ENCODE measurements at regions not wholly inside any gene's neighbourhood (a gene's known extent, or its start where the extent isn't known, plus 50 kb on each side); places are given as distances from the start of the nearest gene placed in this dataset.
"Not testable (repeated sequence)": the region's sequence is repeated elsewhere in the genome, so short reads cannot be mapped to it uniquely, and the experiment has no call there.

DNA sequence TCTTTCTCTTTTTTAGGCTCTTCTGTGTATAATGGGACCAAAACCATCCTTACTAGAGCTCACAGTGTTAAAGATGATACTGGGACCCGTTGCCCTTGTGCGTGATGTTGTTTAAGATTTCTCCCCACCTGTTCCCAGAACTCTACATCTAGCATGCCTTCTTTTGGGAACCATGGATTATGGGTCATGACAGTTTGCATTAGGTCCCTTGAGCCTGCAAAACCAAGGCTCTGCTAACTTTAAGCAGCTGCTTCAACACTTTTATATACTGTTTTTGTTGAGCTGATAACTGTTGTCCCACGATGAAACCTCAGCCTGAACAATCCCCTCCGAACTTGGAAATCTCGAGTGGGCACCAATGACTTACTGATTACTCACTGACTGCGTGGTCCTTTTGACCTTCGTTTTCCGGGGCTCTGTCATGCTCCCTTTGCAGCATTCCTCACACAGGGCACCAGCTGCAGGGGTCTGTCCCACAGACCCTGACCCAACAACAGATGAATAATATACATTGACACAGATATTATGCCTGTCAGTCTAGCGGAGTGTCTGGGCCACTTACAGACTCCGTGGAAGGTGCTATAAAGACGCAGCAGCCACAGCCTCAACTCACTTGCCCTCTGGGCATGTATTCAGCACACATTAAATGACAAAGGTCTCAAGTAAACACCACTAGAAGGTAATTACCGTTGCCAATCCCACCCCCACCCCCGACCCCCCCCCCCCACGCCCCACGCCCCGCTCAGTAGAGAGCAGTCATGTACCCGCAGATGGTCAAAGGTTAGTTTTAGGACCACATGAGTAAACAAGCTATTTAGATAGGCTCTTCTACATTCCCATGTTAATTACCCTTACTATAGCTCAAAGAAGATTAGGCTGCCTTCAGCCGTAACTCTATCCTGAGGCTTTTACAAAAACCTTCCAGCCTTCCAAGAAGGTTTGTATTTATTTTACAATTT is 162.0 kb upstream of the WDFY3 start:
- Histone ChIP-seq H3K4me3 (ENCODE audit: extremely low read depth, insufficient read depth, low read length, poor library complexity, severe bottlenecking) (no peak overlapping the region), H3K36me3 (ENCODE audit: control insufficient read depth, insufficient read depth, low read length) (no peaks in the 10 kb centered on the region), H3K9me3 (ENCODE audit: control insufficient read depth, low read length) (no peaks in the 10 kb centered on the region), H3K27ac (ENCODE audit: low read depth, low read length, severe bottlenecking) (no peak overlapping the region), H3K4me1 (ENCODE audit: control insufficient read depth, insufficient read depth, low read length, poor library complexity, severe bottlenecking) (no peaks in the 10 kb centered on the region)
- WGBS, 2 experiments (ENCODE audit: insufficient coverage in 2 of 2): 68 to 69% methylated on average over 10 of the region's 18 CpGs

DNA sequence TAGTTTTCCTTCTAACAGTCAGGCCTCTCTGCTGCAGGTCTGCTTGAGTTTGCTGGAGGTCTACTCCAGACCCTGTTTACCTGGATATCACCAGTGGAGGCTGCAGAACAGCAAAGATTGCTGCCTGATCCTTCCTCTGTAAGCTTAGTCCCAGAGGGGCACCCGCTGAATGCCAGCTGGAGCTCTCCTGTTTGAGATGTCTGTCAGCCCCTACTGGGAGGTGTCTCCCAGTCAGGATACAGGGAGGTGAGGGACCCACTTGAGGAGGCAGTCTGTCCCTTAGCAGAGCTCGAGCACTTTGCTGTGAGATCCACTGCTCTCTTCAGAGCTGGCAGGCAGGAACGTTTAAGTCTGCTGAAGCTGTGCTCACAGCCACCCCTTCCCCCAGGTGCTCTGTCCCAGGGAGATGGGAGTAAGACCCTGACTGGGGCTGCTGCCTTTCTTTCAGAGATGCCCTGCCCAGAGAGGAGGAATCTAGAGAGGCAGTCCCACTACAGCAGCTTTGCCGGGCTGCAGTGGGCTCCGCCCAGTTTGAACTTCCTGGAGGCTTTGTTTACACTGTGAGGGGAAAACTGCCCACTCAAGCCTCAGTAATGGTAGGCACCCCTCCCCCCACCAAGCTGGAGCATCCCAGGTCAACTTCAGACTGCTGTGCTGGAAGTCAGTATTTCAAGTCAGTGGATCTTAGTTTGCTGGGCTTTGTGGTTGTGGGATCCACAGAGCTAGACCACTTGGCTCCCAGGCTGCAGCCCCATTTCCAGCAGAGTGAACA is 163.1 kb upstream of the WDFY3 start:
- not testable (repeated sequence) for H3K36me3 ChIP-seq (ENCODE audit: control insufficient read depth, insufficient read depth, low read length); H3K27ac ChIP-seq (ENCODE audit: low read depth, low read length, severe bottlenecking); H3K4me1 ChIP-seq (ENCODE audit: control insufficient read depth, insufficient read depth, low read length, poor library complexity, severe bottlenecking); H3K9me3 ChIP-seq (ENCODE audit: control insufficient read depth, low read length); H3K4me3 ChIP-seq (ENCODE audit: extremely low read depth, insufficient read depth, low read length, poor library complexity, severe bottlenecking)
- WGBS, 2 experiments (ENCODE audit: insufficient coverage in 2 of 2): 43 to 50% methylated on average over 3 to 4 of the region's 5 CpGs

DNA sequence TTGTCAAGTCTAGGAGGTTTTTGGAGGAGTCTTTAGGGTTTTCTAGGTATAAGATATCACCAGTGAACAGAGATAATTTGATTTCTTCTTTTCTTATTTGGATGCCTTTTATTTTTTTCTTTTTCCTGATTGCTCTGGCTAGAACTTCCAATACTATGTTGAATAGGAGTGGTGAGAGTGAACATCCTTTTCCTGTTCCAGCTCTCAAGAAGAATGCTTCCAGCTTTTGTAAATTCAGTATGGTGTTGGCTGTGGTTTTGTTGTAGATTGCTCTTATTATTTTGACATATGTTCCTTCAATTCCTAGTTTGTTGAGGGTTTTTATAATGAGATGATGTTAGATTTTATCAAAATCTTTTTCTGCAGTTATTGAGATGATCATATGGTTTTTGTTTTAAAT is 165.6 kb upstream of the WDFY3 start:
- no peaks in the 10 kb centered on the region for H3K36me3 ChIP-seq (ENCODE audit: control insufficient read depth, insufficient read depth, low read length)
- no peak overlapping the region for H3K27ac ChIP-seq (ENCODE audit: low read depth, low read length, severe bottlenecking)

DNA sequence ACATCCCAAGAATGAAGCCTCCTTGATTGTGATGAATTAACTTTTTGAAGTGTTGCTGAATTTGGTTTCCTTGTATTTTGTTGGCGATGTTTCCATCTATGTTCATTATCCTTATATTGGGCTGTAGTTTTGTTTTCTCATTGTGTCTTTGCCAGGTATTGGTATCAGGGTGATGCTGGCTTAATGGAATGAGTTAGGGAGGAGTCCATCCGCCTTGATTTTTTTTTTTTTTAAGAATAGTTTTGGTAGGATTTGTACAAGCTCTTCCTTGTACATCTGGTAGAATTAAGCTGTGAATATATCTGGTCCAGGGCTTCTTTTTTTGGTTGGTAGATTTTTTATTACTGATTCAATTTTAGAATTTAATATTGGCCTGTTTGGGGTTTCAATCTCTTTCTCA is 166.1 kb upstream of the WDFY3 start:
- 50% methylated on average over 1 of the region's 2 CpGs; no CpG with 5 or more reads in 1 of the 2 experiments for WGBS, 2 experiments (ENCODE audit: insufficient coverage in 2 of 2)
- Histone ChIP-seq H3K36me3 (ENCODE audit: control insufficient read depth, insufficient read depth, low read length) (no peaks in the 10 kb centered on the region), H3K4me1 (ENCODE audit: control insufficient read depth, insufficient read depth, low read length, poor library complexity, severe bottlenecking) (no peaks in the 10 kb centered on the region), H3K4me3 (ENCODE audit: extremely low read depth, insufficient read depth, low read length, poor library complexity, severe bottlenecking) (no peak overlapping the region), H3K9me3 (ENCODE audit: control insufficient read depth, low read length) (no peaks in the 10 kb centered on the region), H3K27ac (ENCODE audit: low read depth, low read length, severe bottlenecking) (no peak overlapping the region)

More for the DNA sequence above, 165.6 kb upstream of the WDFY3 start:
- Histone ChIP-seq H3K9me3 (ENCODE audit: control insufficient read depth, low read length) (no peaks in the 10 kb centered on the region), H3K4me1 (ENCODE audit: control insufficient read depth, insufficient read depth, low read length, poor library complexity, severe bottlenecking) (no peaks in the 10 kb centered on the region), H3K4me3 (ENCODE audit: extremely low read depth, insufficient read depth, low read length, poor library complexity, severe bottlenecking) (no peak overlapping the region)

DNA sequence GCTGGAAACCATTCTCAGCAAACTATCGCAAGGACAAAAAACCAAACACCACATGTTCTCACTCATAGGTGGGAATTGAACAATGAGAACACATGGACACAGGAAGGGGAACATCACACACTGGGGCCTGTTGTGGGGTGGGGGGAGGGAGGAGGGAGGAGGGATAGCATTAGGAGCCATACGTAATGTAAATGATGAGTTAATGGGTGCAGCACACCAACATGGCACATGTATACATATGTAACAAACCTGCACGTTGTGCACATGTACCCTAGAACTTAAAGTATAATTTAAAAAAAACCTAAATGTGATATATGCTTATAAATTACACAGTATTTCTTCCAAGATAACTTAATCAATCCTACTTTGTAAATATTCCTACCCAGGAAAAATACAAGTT is 173.3 kb upstream of the WDFY3 start:
- not testable (repeated sequence) for H3K4me3 ChIP-seq (ENCODE audit: extremely low read depth, insufficient read depth, low read length, poor library complexity, severe bottlenecking); H3K27ac ChIP-seq (ENCODE audit: low read depth, low read length, severe bottlenecking); H3K9me3 ChIP-seq (ENCODE audit: control insufficient read depth, low read length); H3K36me3 ChIP-seq (ENCODE audit: control insufficient read depth, insufficient read depth, low read length); H3K4me1 ChIP-seq (ENCODE audit: control insufficient read depth, insufficient read depth, low read length, poor library complexity, severe bottlenecking)
- WGBS, 2 experiments (ENCODE audit: insufficient coverage in 2 of 2): no CpG with 5 or more reads among the region's 3 CpGs

DNA sequence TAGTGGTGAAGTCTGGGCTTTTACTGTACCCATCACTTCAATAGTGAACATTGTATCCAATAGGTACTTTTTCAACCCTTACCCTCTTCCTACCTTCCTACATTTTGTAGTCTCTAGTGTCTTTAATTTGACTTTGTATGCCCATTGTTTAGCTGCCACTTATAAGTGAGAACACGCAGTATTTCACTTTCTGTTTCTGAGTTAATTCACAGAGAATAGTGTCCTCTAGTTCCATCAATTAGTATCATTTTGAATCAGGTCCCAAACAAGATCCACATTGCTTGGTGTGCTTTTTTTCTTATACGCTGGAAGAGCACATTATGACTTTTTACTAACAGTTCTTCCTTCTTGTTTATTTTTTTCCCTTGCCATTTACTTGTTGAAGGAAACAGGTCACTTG is 176.0 kb upstream of the WDFY3 start:
- H3K27ac ChIP-seq (ENCODE audit: low read depth, low read length, severe bottlenecking): no peak overlapping the region
- H3K36me3 ChIP-seq (ENCODE audit: control insufficient read depth, insufficient read depth, low read length): no peaks in the 10 kb centered on the region
- H3K4me1 ChIP-seq (ENCODE audit: control insufficient read depth, insufficient read depth, low read length, poor library complexity, severe bottlenecking): no peaks in the 10 kb centered on the region
- WGBS, 2 experiments (ENCODE audit: insufficient coverage in 2 of 2): 60 to 86% methylated on average over 1 to 2 of the region's 2 CpGs
- H3K4me3 ChIP-seq (ENCODE audit: extremely low read depth, insufficient read depth, low read length, poor library complexity, severe bottlenecking): no peak overlapping the region
- no peaks in the 10 kb centered on the region for H3K9me3 ChIP-seq (ENCODE audit: control insufficient read depth, low read length)

DNA sequence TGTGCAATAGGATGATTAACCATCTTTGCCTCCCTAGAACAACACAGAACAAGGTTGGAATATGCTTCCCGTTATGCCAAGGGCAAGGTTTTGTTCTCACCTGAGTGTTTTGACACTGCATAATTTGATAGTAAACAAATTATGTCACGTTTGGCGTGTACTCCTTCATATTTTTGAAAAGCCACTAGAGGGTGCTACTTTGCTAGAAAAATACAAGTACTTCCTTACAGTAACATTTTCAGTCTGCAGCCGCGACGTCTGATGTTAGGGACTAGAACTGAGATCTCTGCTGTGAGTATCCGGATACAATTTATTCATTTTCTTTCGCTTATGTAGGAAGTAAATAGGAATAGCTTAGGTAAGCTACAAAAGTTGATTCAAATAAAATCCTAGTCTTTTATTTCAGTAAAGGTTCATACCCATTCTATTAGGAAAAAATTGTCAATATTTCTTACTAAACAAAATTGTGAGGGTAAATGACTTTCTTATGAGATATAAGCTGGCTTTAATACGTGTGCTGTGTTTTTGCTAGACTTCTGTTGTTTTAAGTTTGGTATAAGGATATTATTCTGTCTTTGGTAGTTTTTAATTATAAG is 181.1 kb upstream of the WDFY3 start:
- 23 to 67% methylated on average over 1 to 3 of the region's 9 CpGs for WGBS, 2 experiments (ENCODE audit: insufficient coverage in 2 of 2)
- no peaks in the 10 kb centered on the region for H3K36me3 ChIP-seq (ENCODE audit: control insufficient read depth, insufficient read depth, low read length)
- no peaks in the 10 kb centered on the region for H3K9me3 ChIP-seq (ENCODE audit: control insufficient read depth, low read length)
- no peak overlapping the region for H3K4me3 ChIP-seq (ENCODE audit: extremely low read depth, insufficient read depth, low read length, poor library complexity, severe bottlenecking)
- no peak overlapping the region for H3K27ac ChIP-seq (ENCODE audit: low read depth, low read length, severe bottlenecking)
- no peaks in the 10 kb centered on the region for H3K4me1 ChIP-seq (ENCODE audit: control insufficient read depth, insufficient read depth, low read length, poor library complexity, severe bottlenecking)

DNA sequence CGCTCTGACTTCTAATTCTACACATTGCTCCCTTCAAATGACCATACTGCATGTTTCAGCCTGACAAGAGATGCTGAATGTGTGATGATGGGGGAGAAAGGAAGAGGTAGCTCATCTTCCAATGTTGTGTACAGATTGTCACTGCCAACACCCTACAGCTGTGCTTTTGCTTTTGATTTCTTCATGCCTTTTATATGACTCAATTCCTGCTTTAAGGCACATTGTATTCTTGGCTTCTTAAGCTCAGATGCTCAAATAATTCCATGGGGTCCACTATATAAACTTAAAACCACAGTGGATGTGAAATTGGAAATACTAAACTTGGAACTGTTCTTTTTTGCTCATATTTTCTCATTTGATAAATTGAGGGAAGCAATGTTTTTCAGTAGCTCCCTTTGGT is 183.2 kb upstream of the WDFY3 start:
- WGBS, 2 experiments (ENCODE audit: insufficient coverage in 2 of 2): no CpG with 5 or more reads among the region's 1 CpG
- Histone ChIP-seq H3K9me3 (ENCODE audit: control insufficient read depth, low read length) (no peaks in the 10 kb centered on the region), H3K27ac (ENCODE audit: low read depth, low read length, severe bottlenecking) (no peak overlapping the region)

DNA sequence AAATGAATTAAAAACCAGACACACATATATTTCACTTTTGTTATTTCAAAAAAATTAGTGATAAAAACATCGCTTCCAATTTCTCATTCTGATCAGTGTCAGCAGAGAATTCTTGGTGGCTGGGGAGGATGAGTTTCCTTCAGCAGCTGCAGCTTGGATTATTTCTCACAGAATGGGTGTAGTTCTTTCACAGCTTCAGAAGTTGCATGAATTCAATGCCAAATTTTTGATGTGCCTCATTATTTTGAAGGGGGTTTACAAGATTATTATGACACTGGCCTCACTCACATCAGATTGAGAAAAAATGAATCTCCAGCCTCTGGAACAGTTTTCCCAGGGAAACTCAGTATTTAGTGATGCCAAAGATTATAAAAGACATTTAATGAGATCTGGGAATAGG is 184.9 kb upstream of the WDFY3 start:
- no peaks in the 10 kb centered on the region for H3K9me3 ChIP-seq (ENCODE audit: control insufficient read depth, low read length)
- no CpG with 5 or more reads among the region's 1 CpG for WGBS, 2 experiments (ENCODE audit: insufficient coverage in 2 of 2)
- no peak overlapping the region for H3K4me3 ChIP-seq (ENCODE audit: extremely low read depth, insufficient read depth, low read length, poor library complexity, severe bottlenecking)
- H3K4me1 ChIP-seq (ENCODE audit: control insufficient read depth, insufficient read depth, low read length, poor library complexity, severe bottlenecking): no peaks in the 10 kb centered on the region
- no peak overlapping the region for H3K27ac ChIP-seq (ENCODE audit: low read depth, low read length, severe bottlenecking)
- no peaks in the 10 kb centered on the region for H3K36me3 ChIP-seq (ENCODE audit: control insufficient read depth, insufficient read depth, low read length)

More for the DNA sequence above, 183.2 kb upstream of the WDFY3 start:
- Histone ChIP-seq H3K4me1 (ENCODE audit: control insufficient read depth, insufficient read depth, low read length, poor library complexity, severe bottlenecking) (no peaks in the 10 kb centered on the region), H3K4me3 (ENCODE audit: extremely low read depth, insufficient read depth, low read length, poor library complexity, severe bottlenecking) (no peak overlapping the region), H3K36me3 (ENCODE audit: control insufficient read depth, insufficient read depth, low read length) (no peaks in the 10 kb centered on the region)

DNA sequence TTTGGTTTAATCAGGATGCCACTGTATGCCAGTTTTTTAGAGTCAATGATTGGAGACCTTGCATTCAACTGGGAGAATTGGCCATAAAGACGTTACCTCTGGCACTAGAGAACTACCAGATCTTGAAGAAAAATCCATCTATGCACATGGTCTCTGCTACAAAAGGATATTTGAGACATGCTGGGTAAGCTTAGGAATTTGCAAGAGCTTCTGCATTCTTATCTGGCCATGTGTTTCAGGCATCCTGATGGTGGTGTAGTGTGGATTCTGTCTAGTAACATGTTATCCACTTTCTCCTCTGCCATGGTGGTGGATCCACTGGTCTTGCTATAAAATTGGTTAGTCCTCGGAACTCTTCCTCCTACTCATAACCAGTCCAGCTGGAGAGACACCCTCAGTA is 185.3 kb upstream of the WDFY3 start:
- 90% methylated on average over 1 of the region's 2 CpGs; no CpG with 5 or more reads in 1 of the 2 experiments for WGBS, 2 experiments (ENCODE audit: insufficient coverage in 2 of 2)
- H3K4me3 ChIP-seq (ENCODE audit: extremely low read depth, insufficient read depth, low read length, poor library complexity, severe bottlenecking): no peak overlapping the region
- H3K27ac ChIP-seq (ENCODE audit: low read depth, low read length, severe bottlenecking): no peak overlapping the region
- no peaks in the 10 kb centered on the region for H3K36me3 ChIP-seq (ENCODE audit: control insufficient read depth, insufficient read depth, low read length)
- no peaks in the 10 kb centered on the region for H3K9me3 ChIP-seq (ENCODE audit: control insufficient read depth, low read length)
- no peaks in the 10 kb centered on the region for H3K4me1 ChIP-seq (ENCODE audit: control insufficient read depth, insufficient read depth, low read length, poor library complexity, severe bottlenecking)
